ENCODE measurements at regions not wholly inside any gene's neighbourhood (a gene's known extent, or its start where the extent isn't known, plus 50 kb on each side); places are given as distances from the start of the nearest gene placed in this dataset.

DNA sequence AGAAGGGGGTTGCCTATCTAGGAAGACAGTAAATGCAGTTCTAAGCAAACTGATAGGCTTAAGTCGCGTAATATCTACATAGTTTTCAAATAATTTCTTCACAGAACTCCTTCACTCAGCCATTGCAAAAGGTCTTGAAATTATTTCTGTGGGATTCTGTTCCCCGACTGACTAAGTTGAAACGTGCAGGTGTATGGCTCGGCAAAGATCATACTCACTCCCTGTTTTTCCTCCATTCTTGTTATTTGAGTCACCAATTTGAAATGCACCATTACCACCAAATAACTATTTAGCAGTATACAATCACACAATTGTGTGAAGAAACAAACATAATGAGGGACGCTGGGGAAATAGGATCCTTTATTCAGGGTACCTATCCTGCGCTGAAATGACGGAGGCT is 771.1 kb downstream of the GATA3 start:
- TF ChIP-seq EZH2phosphoT487 (IDR thresholded peaks at IDR 0.05; ENCODE audit: borderline replicate concordance, low read length), result no peak
- TF ChIP-seq, protein P1, sequence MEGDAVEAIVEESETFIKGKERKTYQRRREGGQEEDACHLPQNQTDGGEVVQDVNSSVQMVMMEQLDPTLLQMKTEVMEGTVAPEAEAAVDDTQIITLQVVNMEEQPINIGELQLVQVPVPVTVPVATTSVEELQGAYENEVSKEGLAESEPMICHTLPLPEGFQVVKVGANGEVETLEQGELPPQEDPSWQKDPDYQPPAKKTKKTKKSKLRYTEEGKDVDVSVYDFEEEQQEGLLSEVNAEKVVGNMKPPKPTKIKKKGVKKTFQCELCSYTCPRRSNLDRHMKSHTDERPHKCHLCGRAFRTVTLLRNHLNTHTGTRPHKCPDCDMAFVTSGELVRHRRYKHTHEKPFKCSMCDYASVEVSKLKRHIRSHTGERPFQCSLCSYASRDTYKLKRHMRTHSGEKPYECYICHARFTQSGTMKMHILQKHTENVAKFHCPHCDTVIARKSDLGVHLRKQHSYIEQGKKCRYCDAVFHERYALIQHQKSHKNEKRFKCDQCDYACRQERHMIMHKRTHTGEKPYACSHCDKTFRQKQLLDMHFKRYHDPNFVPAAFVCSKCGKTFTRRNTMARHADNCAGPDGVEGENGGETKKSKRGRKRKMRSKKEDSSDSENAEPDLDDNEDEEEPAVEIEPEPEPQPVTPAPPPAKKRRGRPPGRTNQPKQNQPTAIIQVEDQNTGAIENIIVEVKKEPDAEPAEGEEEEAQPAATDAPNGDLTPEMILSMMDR (IDR thresholded peaks at IDR 0.05; ENCODE audit: low read depth, low read length, poor library complexity, severe bottlenecking), result no peak
- H3F3A ChIP-seq (ENCODE audit: control insufficient read depth, insufficient read depth), result no peaks in the 10 kb centered on the region
- no peaks in the 10 kb centered on the region for H3K9me2 ChIP-seq (replicated peaks; ENCODE audit: control insufficient read depth, low read length)
- no peaks in the 10 kb centered on the region for H3K79me2 ChIP-seq (ENCODE audit: control insufficient read depth, low read length)
- H3K9me3 ChIP-seq (ENCODE audit: control insufficient read depth, insufficient read depth, low read length), result no peaks in the 10 kb centered on the region
- H3K27ac ChIP-seq (ENCODE audit: low read depth, low read length), result no peak overlapping the region
- H3K36me3 ChIP-seq (ENCODE audit: control insufficient read depth, low read length), result no peaks in the 10 kb centered on the region
- H3K4me1 ChIP-seq (ENCODE audit: control insufficient read depth, low read length), result no peaks in the 10 kb centered on the region
- H4K20me1 ChIP-seq (ENCODE audit: control insufficient read depth, insufficient read depth, low read depth, low read length), result no peaks in the 10 kb centered on the region
- no peaks in the 10 kb centered on the region for H3K27me3 ChIP-seq (ENCODE audit: control insufficient read depth, low read length)
- H3K4me3 ChIP-seq (ENCODE audit: low read length), result no peak overlapping the region
- H3K4me2 ChIP-seq (ENCODE audit: low read length), result no peak overlapping the region

DNA sequence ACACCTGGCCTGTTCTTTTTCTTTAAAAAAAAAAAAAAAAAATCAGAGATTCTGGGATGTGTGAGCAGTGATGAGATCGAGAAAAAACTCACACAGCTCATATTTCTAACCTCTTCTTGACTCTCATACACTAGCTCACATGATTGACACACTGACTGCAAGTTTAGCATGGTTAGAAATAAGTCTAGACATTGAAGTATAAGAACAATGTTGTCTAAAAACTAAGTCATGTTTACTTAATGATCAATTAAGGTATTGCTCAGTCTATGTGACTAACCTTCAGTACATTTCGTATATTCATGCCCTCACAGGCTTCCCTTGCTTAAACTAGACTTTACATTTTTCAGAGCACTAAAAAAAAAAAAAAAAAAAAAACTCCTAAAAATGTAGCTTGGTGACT is 775.1 kb downstream of the GATA3 start:
- Histone ChIP-seq H3F3A (ENCODE audit: control insufficient read depth, insufficient read depth) (no peaks in the 10 kb centered on the region), H3K36me3 (ENCODE audit: control insufficient read depth, low read length) (no peaks in the 10 kb centered on the region), H3K4me3 (ENCODE audit: low read length) (no peak overlapping the region), H3K27me3 (ENCODE audit: control insufficient read depth, low read length) (no peaks in the 10 kb centered on the region), H3K9me2 (replicated peaks; ENCODE audit: control insufficient read depth, low read length) (no peaks in the 10 kb centered on the region), H3K4me2 (ENCODE audit: low read length) (no peak overlapping the region), H3K4me1 (ENCODE audit: control insufficient read depth, low read length) (no peaks in the 10 kb centered on the region), H3K27ac (ENCODE audit: low read depth, low read length) (no peak overlapping the region), H3K9me3 (ENCODE audit: control insufficient read depth, insufficient read depth, low read length) (no peaks in the 10 kb centered on the region), H4K20me1 (ENCODE audit: control insufficient read depth, insufficient read depth, low read depth, low read length) (no peaks in the 10 kb centered on the region), H3K79me2 (ENCODE audit: control insufficient read depth, low read length) (no peaks in the 10 kb centered on the region)
- TF ChIP-seq, protein P1 (IDR thresholded peaks at IDR 0.05; ENCODE audit: low read depth, low read length, poor library complexity, severe bottlenecking), result no peak
- no peak for TF ChIP-seq EZH2phosphoT487 (IDR thresholded peaks at IDR 0.05; ENCODE audit: borderline replicate concordance, low read length)

DNA sequence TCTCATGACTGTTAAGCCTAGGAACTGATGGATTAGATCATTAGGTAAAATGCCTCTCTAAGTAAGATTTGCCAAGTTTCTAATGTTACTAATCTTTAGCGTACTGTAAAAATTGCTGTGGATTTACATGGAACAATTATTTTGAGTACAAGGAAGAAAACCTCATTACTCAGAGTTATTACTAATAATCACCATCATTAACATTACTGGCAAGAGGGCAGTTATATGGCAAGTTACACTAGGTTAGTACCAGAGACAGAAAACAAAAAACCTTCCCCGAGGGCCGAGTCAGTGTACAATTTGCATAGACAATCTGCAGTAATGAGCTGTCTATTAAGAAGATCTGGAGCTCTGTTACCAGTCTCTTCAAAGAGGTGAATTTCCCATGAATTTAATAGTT is 775.6 kb downstream of the GATA3 start:
- H3K27ac ChIP-seq (ENCODE audit: low read depth, low read length), result no peak overlapping the region

More for the DNA sequence above, 775.6 kb downstream of the GATA3 start:
- Histone ChIP-seq H3K4me1 (ENCODE audit: control insufficient read depth, low read length) (no peaks in the 10 kb centered on the region), H3K9me3 (ENCODE audit: control insufficient read depth, insufficient read depth, low read length) (no peaks in the 10 kb centered on the region), H3K4me2 (ENCODE audit: low read length) (no peak overlapping the region), H4K20me1 (ENCODE audit: control insufficient read depth, insufficient read depth, low read depth, low read length) (no peaks in the 10 kb centered on the region), H3F3A (ENCODE audit: control insufficient read depth, insufficient read depth) (no peaks in the 10 kb centered on the region), H3K9me2 (replicated peaks; ENCODE audit: control insufficient read depth, low read length) (no peaks in the 10 kb centered on the region), H3K36me3 (ENCODE audit: control insufficient read depth, low read length) (no peaks in the 10 kb centered on the region), H3K27me3 (ENCODE audit: control insufficient read depth, low read length) (no peaks in the 10 kb centered on the region), H3K79me2 (ENCODE audit: control insufficient read depth, low read length) (no peaks in the 10 kb centered on the region), H3K4me3 (ENCODE audit: low read length) (no peak overlapping the region)
- TF ChIP-seq EZH2phosphoT487 (IDR thresholded peaks at IDR 0.05; ENCODE audit: borderline replicate concordance, low read length), result no peak
- TF ChIP-seq, protein P1 (IDR thresholded peaks at IDR 0.05; ENCODE audit: low read depth, low read length, poor library complexity, severe bottlenecking), result no peak

Measured in DOHH2 (cell line).